Hepatocyte (in vitro differentiated cells): ENCODE measurements at regions not wholly inside any gene's neighbourhood (a gene's known extent, or its start where the extent isn't known, plus 50 kb on each side); places are given as distances from the start of the nearest gene placed in this dataset.

Experiments
- DNase-seq: peaks from one replicate; pipeline ENCODE4 v3.0.0-alpha.2; 2016; ENCODE audit warnings: low spot score
- H2AFZ ChIP-seq: fragments of 200-600 bp; sonication (generic); 2 replicates; pipeline ENCODE4 v1.6.0; 2016; ENCODE audit warnings: antibody characterized with exemption, mild to moderate bottlenecking
- H3K27ac ChIP-seq: fragments of 200-600 bp; sonication (generic); 2 replicates; pipeline ENCODE4 v1.5.1; 2016; ENCODE audit warnings: mild to moderate bottlenecking
- H3K27me3 ChIP-seq: fragments of 200-600 bp; sonication (generic); 2 replicates; pipeline ENCODE4 v1.6.1; 2016
- H3K36me3 ChIP-seq: fragments of 200-600 bp; sonication (generic); replicated peaks from 2 replicates; pipeline ENCODE4 v1.5.1; 2016; ENCODE audit warnings: low read depth; ENCODE audit not compliant: insufficient read depth
- H3K4me1 ChIP-seq: fragments of 200-600 bp; sonication (generic); 2 replicates; pipeline ENCODE4 v1.5.1; 2016; ENCODE audit warnings: mild to moderate bottlenecking, moderate library complexity; ENCODE audit not compliant: insufficient read depth
- H3K4me2 ChIP-seq: fragments of 200-600 bp; sonication (generic); 2 replicates; pipeline ENCODE4 v1.6.0; 2016
- H3K4me3 ChIP-seq: fragments of 200-600 bp; sonication (generic); 2 replicates; pipeline ENCODE4 v1.5.1; 2016; ENCODE audit warnings: mild to moderate bottlenecking
- H3K79me2 ChIP-seq: fragments of 200-600 bp; sonication (generic); 2 replicates; pipeline ENCODE4 v1.6.0; 2017; ENCODE audit warnings: mild to moderate bottlenecking
- H3K9me2 ChIP-seq: fragments of 200-600 bp; sonication (generic); replicated peaks from 2 replicates; pipeline ENCODE4 v1.6.0; 2017; ENCODE audit warnings: mild to moderate bottlenecking; ENCODE audit not compliant: insufficient read depth
- H3K9me3 ChIP-seq: fragments of 200-600 bp; sonication (generic); 2 replicates; pipeline ENCODE4 v1.5.1; 2016; ENCODE audit warnings: low read depth, mild to moderate bottlenecking
- H4K20me1 ChIP-seq: fragments of 200-600 bp; sonication (generic); 2 replicates; pipeline ENCODE4 v1.6.0; 2016; ENCODE audit warnings: mild to moderate bottlenecking; ENCODE audit not compliant: insufficient read depth, poor library complexity, severe bottlenecking
- CTCF ChIP-seq: fragments of 200-600 bp; sonication (generic); IDR thresholded peaks from 2 replicates; pipeline ENCODE4 v1.5.1; 2016; ENCODE audit warnings: antibody characterized with exemption, mild to moderate bottlenecking; ENCODE audit not compliant: poor library complexity
- EZH2 ChIP-seq: fragments of 200-600 bp; sonication (generic); IDR thresholded peaks from 2 replicates; pipeline ENCODE4 v1.6.1; 2016; ENCODE audit warnings: antibody characterized with exemption, mild to moderate bottlenecking, borderline replicate concordance
- EZH2phosphoT487 ChIP-seq: fragments of 200-600 bp; sonication (generic); IDR thresholded peaks from one replicate; pipeline ENCODE4 v1.6.1; 2018; ENCODE audit warnings: antibody characterized with exemption, mild to moderate bottlenecking, low read depth, moderate library complexity; ENCODE audit not compliant: unreplicated experiment, severe bottlenecking
- WGBS: methylation state at CpG from one replicate; pipeline ENCODE4 v1.1.6; 2016; ENCODE audit warnings: low lambda C conversion rate; ENCODE audit errors: missing lambda C conversion rate; 5-methylcytosine and 5-hydroxymethylcytosine counted together

DNA sequence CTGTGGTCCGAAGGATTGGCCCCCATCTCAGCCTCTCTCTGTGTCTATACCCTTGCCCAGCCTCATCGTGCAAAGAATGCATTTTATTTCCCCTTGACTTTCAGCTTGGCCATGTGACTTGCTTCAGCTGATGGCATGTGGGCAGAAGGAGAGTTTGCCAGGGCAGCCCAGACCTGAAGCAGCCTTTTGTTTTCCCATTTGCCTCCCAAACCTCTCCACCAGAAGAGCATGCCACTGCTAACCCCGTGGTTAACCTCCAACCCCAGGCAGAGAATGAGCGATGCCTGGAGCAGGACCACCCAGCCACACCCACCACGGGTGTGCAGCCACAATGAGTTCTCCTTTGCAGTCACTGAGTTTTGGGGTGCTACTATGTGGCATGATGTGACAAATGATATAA, 136.4 kb downstream of the SETD4 start:
- no peaks in the 10 kb centered on the region for H3K27me3 ChIP-seq
- 89% methylated on average over 5 of the region's 5 CpGs for WGBS

GRCh38 chr21:35922618-35923017, 137.7 kb downstream of the SETD4 start:
- Histone ChIP-seq H2AFZ (no peak overlapping the region), H3K4me2 (no peak overlapping the region), H3K4me3 (no peak overlapping the region), H3K9me2 (no peaks in the 10 kb centered on the region), H3K9me3 (no peaks in the 10 kb centered on the region), H3K36me3 (no peaks in the 10 kb centered on the region), H3K27ac (no peak overlapping the region), H3K4me1 (peaks cover 11% of the 10 kb centered on the region), H3K27me3 (no peaks in the 10 kb centered on the region), H4K20me1 (no peaks in the 10 kb centered on the region), H3K79me2 (no peaks in the 10 kb centered on the region)
- no peak for DNase-seq
- WGBS: 86% methylated on average over 5 of the region's 5 CpGs
- no peak for TF ChIP-seq EZH2phosphoT487
- TF ChIP-seq EZH2: no peak
- TF ChIP-seq CTCF: no peak

More for the DNA sequence above, 136.4 kb downstream of the SETD4 start:
- no peak for TF ChIP-seq EZH2phosphoT487
- TF ChIP-seq CTCF: no peak
- no peak for TF ChIP-seq EZH2
- H3K36me3 ChIP-seq: no peaks in the 10 kb centered on the region
- no peak overlapping the region for H3K4me3 ChIP-seq
- H3K9me3 ChIP-seq: no peaks in the 10 kb centered on the region
- no peak overlapping the region for H3K27ac ChIP-seq
- no peak overlapping the region for H3K4me2 ChIP-seq
- H3K79me2 ChIP-seq: no peaks in the 10 kb centered on the region
- no peak for DNase-seq
- H4K20me1 ChIP-seq: no peaks in the 10 kb centered on the region
- H3K4me1 ChIP-seq: peaks cover 11% of the 10 kb centered on the region
- H3K9me2 ChIP-seq: no peaks in the 10 kb centered on the region
- H2AFZ ChIP-seq: no peak overlapping the region

DNA sequence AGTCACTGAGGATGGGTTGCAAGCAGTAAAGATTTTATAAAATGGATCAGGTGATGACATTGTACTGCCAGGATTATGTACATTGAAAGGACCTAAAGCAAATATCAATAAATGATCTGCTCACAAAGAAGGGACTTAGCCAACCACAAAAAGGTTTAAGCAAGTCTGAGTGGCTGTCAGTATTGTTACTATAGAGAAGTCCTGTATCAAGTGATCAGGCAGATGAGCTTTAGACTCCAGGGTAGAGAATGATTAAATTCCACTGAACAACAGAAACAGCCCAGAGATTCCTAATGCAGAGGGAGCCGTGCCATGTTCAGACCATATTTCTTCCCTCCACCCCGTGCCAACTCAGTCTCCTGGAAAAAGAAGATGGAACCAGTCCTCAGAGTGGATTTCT, 138.9 kb downstream of the SETD4 start:
- H3K79me2 ChIP-seq: no peaks in the 10 kb centered on the region
- no peaks in the 10 kb centered on the region for H3K9me2 ChIP-seq
- no peaks in the 10 kb centered on the region for H3K36me3 ChIP-seq
- no peaks in the 10 kb centered on the region for H3K9me3 ChIP-seq
- 100% methylated on average over 2 of the region's 2 CpGs for WGBS
- TF ChIP-seq EZH2 (no peak), EZH2phosphoT487 (no peak), CTCF (no peak)
- H3K27ac ChIP-seq: no peak overlapping the region
- H3K27me3 ChIP-seq: no peaks in the 10 kb centered on the region
- H3K4me1 ChIP-seq: peaks cover 11% of the 10 kb centered on the region
- DNase-seq: no peak
- no peak overlapping the region for H2AFZ ChIP-seq
- H3K4me3 ChIP-seq: no peak overlapping the region
- H3K4me2 ChIP-seq: no peak overlapping the region
- H4K20me1 ChIP-seq: no peaks in the 10 kb centered on the region

DNA sequence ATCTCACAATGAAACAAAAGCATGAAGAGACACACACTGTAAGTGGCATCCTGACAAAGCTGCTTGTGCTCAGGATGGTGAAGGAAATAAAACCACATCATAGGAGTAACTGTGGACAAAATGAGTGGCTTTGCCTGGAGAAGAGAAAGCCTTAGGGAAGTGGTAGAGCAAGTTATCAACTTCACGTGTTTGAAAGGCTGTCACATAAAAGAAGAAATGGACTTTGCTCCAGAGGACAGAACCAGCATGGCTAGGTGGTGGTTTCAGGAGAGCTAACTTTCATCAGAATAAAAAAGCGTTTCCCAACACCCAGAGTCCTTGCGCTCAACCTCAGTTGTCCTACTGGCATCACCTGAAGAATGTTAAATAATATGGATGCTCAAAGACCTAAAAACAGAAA, 139.9 kb downstream of the SETD4 start:
- peak overlapping the region; percentile 38 for H3K27ac ChIP-seq
- no peaks in the 10 kb centered on the region for H3K9me2 ChIP-seq
- H2AFZ ChIP-seq: no peak overlapping the region
- TF ChIP-seq EZH2 (no peak), CTCF (no peak), EZH2phosphoT487 (no peak)
- 62% methylated on average over 3 of the region's 3 CpGs for WGBS
- H3K4me1 ChIP-seq: peaks cover 10% of the 10 kb centered on the region
- H3K4me3 ChIP-seq: no peak overlapping the region
- H3K9me3 ChIP-seq: no peaks in the 10 kb centered on the region
- no peaks in the 10 kb centered on the region for H3K27me3 ChIP-seq
- H4K20me1 ChIP-seq: no peaks in the 10 kb centered on the region
- no peak overlapping the region for H3K4me2 ChIP-seq
- H3K36me3 ChIP-seq: no peaks in the 10 kb centered on the region
- no peaks in the 10 kb centered on the region for H3K79me2 ChIP-seq
- peak; percentile 34 for DNase-seq
